G401 (cell line): ENCODE measurements at regions not wholly inside any gene's neighbourhood (a gene's known extent, or its start where the extent isn't known, plus 50 kb on each side); places are given as distances from the start of the nearest gene placed in this dataset.
A peak's percentile ranks its signal among the peaks of the same experiment; 100 is the strongest.
"Not testable (repeated sequence)": the region's sequence is repeated elsewhere in the genome, so short reads cannot be mapped to it uniquely, and the experiment has no call there.

Experiments used
- DNase-seq: peaks from one replicate; pipeline ENCODE4 v3.0.0-alpha.2; 2015; ENCODE audit warnings: low spot score
- in situ Hi-C: cut with HindIII; loops from 2 replicates; pipeline ENCODE4 v1.10.0; 2016; ENCODE audit warnings: low sequenced_read_pairs, mixed read lengths

DNA sequence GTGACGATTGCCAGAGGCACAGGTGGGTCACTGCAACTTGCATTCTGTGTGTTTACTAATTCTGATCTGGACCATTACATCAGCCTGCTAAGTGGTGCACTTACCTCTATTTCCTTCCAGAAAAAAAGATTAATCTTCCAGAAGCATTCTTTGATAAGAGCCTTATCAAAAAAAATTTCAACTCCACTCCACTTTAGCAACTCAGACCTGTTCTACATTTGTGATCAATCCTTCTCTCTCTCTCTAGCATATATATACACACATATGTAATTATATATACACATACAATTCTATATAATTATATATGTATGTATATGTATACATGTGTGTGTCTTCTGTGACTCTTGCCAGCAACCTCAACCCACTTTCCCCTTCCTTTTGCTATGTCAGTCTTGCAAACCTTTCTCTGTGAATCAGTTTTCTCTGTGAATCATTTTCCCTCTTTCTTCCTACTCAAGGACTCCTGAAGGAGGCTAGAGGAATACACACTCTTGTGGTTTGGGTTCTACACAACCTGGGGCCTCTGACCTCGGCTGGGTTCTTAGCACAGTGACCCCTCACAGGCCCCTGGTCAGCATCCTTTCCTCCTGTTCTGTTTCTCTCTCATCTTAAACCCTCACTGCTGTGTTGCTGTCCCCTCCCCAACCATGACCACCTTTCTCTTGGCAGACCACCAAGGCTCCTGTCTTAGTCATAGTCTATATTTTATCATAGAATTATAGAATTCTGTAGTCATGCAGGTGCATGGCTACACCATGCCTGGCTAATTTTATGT lies 130.4 kb upstream of the PELI1 start:
- in situ Hi-C loops, result no loop called here
- no peak for DNase-seq

DNA sequence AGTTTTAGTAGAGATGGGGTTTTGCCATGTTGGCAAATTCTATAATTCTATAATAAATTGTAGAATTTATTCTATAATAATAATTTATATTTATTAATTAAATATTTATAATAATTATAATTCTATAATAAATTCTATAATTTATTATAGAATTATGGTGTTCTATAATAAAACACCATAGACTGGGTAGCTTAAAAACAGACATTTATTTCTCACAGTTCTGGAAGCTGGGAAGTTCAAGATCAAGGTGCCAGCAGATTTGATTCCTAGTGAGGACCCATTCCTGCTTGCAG lies 130.9 kb upstream of the PELI1 start:
- in situ Hi-C loops, result no loop called here
- DNase-seq, result no peak

DNA sequence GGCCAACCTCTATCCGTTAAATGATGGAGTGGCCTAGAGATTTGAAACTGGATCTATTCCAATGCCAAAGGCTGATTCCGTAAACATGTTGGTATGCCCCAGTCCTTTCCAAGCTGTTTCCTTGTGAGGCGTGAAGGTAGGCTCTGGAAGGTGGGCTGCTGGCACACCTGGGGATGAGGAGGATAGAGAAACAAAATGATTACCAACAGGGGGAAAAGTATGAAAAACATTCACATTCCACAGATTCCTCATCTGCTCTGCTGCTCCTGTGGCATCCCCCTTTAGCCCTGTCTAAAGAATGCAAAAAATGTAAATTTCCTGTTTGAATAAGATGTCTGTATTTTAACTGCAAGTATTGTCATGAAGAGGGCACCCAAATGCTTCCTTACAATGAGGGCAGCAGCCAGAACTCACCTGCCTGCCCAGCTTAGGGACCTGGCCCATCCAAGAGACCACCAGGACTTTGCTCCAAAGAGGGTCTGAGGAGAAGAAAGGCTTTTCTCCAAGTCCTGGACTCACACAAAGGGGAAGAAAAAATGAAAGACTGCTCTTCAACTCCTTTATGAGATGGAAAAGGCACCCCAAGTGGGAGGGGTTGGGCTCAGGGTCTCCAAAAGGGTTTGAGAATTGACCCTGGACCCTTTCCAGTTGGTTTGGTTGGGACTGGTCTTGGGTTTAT lies 132.3 kb upstream of the PELI1 start:
- DNase-seq, result no peak
- in situ Hi-C loops, result no loop called here

DNA sequence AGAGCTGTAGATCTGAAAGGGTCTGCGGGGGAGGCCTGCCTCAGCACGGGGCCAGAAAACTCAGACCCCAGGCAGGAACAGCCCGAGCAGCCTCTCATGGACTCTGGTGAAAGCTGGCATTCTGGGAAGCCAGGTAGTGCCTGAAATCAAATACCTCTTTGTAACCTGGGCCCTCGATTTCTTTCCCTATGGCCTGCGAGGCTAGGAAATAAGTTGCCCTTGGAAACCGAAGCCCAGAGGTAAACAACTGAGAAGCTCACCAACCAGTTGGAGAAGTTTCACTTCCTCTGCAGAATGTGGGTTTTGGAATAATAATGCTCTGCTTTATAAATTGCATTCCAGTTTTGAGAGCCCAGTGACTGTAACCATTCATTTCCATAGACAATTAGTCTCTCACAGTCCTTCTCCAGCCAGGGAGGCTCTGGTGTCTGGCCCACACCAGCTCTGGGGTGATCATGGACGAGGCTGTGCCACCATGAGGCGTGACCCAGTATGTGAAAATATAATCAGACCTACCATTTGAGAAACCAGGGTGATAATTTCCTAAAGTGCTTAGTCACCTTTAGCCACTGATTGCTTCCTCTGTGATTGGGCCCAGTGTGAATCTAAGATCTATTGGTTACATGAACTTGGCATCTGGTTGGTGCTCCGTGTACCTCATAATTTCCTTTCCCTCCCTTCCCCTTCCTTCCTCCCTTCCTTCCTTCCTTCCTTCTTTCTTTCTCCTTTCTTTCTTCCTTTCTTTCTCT lies 133.1 kb upstream of the PELI1 start:
- DNase-seq, result no peak
- in situ Hi-C loops, result no loop called here

DNA sequence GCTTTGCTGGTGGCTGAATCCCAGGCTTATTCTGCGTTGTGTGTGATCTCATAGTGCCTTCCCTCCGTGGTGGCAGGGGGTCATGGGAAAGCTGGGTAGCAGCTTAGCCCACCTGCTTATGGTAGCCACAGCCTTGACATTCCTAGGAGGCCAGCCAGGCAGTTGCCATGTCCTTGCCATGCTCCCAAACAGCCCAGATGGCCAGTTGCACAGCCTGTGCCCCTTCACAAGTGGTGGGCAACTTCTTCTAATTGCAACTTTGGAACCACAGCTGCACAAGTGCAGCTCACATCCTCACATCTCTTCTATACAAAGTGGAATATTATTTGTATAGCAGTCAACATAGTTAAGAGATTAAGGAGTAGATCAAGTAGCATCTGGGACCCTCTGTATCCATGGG lies 136.6 kb upstream of the PELI1 start:
- in situ Hi-C loops, result not testable (repeated sequence)

DNA sequence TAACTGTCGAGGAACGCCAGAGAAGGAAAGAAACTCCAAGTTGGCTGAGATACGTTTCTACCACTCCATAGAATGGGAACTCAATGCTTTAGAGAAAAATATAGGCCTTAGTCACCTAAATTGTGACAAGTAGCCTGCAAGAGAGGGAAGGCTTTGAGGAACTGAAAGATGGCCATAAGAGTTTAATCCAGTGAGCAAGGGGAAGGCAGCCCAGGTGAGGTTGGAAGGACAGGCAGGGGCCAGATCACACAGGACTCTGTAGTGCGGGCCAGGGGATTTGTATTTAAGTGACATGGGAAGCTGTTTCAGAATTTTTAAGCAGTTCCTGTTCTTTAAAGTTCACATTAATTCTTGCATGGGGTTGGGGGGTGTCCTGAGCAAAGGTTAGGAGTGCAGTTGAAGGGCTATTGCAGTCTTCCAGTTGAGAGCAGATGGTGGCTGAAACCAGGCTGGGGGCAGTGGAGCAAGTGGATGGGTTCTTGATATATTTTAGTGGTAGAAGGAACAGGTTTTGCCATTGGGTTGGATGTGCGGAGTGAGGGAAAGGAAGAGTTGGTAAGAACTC lies 138.9 kb upstream of the PELI1 start:
- in situ Hi-C loops, result no loop called here
- no peak for DNase-seq

More for the DNA sequence above, 136.6 kb upstream of the PELI1 start:
- DNase-seq, result not testable (repeated sequence)

DNA sequence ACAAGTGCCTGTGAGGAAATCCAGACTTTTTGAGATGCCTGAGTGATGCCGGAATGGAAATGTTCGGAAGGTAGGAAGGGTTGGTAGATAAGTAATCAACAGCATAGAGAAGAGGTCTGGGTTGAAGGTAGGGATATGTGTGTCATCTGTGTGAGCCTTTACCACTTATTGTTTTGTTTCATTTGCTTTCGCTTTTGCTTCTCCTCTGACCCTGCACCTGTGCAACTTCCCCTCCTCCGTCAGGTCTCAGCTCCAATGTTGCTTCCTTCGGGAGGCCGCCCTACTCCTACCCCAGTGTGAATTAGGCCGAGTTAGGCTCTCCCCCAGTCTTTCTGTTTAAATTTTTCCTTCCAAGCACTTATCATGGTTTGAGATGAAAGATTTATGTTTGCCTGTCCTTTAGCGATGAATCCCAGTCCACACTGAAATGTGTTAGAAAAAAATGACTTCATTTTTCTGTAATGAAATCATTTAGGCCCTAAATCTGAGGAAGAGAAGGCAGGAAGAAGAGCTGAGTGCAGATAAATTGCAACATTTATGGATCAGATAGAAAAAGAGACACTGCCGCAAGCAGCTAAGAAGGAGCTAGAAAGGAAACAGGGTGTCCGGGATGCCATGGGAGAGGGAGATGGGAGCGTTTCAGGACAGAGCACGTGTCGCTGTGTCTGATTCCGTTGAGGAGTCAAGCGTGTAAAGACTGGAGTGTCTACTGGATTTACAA lies 139.6 kb upstream of the PELI1 start:
- DNase-seq, result no peak
- in situ Hi-C loops, result no loop called here

DNA sequence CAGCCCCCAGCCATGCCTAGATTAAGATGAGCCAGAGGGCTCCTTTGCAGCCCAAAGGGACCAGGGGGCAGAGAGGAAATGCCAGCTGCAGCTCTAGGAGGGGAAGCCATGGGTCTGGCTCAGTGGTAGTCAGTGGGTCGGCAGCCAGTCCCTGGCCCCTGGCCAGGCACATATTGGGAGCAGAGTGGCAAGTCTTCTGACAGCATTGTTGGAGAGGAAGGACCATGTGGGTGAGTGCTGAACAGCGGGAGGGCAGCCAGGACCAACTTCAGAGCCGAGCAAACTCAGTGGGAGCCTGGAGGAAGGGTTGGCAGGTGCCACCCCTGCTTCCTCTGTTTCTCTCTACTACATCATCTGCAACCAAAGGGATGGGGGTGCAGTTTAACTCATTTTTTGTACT lies 140.5 kb upstream of the PELI1 start:
- in situ Hi-C loops, result no loop called here
- DNase-seq, result peak; percentile 59

DNA sequence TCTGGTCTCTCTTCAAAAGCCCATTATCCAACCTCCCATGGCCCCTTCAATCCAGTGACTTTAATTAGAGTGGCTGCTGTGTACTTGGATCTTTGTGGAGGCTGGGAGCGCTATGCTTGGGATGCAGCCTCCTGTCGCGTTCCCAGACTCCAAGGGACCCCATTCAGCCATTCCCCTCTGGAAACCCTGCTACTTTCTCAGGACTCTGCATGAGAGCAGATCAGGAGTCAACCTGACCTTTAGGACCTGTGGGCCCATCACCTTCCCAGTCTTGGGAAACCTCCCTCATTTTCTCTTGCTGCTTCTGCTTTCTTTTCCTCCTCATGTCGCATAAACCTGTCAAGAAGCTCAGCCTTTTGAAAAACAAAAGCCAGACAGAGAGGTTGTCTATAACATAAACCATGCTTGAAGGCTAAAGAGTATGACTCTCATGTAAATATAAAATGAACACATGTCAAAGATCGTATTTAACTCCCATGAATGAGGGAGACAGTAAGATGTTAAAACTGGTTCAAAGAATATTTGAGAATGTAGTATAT lies 143.1 kb upstream of the PELI1 start:
- DNase-seq, result no peak
- in situ Hi-C loops, result no loop called here

DNA sequence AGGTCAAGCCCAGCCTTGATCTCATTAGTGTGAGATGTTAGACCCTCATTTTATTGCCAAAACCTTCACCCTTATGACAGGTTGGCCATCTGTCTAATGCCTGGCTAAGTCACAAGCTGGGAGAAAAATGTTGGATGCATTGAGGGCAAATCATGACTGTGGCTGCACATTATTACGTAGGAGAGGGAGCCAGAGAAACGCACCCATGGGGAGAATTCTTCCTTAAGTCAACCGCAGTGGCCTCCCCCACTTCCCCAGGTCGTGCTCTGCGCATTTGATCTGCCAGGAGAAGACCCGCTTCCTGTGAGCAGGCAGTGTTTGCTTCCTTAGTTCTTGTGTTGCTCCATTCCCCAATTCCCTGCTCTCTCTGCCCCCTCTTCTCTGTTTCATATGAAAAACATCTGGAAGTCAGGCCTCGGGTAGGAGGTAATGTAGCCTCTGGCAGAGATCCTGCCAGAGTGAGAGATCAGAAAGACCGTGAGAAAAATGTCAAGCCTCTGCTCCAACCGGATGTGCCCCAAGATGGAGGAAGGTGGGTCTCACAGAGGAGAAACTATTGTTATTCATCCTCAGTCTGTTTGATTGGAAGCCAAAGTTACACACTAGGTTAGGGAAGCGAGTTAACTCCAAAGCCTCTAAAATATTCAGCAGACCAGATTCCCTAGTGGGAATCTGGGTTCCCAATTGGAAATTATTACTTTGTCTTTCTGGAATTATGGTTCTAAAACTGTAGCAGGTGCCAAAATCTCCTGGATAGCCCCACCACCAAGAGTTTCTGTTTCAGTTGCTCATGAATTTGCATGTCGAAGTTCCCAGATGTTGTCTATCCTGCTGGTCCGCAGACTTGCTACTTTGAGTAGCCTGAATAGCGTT lies 144.3 kb upstream of the PELI1 start:
- in situ Hi-C loops, result no loop called here
- no peak for DNase-seq

DNA sequence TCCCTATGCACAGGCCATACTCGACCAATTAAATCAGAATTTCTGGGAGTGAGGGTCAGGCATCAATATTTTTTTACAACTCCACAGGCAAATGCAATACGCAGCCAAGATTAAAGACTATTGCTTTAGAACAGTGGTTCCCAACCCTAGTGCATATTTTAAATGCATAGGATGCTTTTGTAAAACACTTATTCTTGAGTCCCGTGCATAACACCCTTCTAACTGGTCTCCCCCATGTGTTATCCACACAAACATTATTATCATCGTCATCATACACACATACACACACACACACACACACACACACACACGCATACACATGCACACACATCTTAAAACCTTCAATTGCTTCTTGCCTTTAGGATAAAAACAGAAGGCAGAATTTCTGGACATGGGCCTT lies 145.0 kb upstream of the PELI1 start:
- in situ Hi-C loops, result no loop called here
- DNase-seq, result no peak

DNA sequence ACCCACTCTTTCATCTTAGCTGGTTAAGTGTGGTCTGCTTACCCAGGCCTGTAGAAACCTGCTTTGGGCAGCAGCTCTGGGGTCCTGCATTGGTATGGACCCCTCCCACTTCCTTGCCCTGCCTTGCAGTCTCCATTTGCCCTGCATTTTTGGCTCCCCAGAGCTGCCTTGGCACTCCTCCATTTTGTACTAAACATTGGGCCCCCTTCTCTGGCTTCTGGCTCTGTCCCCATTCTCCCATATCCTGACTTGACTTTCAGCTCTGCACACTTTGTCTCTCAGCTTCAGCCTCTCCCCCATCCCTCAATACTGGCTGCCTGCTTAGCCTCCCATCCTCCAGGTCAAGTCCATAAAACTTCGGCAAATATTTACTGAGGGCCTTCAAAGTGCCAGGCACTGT lies 145.5 kb upstream of the PELI1 start:
- in situ Hi-C loops, result no loop called here
- DNase-seq, result no peak

DNA sequence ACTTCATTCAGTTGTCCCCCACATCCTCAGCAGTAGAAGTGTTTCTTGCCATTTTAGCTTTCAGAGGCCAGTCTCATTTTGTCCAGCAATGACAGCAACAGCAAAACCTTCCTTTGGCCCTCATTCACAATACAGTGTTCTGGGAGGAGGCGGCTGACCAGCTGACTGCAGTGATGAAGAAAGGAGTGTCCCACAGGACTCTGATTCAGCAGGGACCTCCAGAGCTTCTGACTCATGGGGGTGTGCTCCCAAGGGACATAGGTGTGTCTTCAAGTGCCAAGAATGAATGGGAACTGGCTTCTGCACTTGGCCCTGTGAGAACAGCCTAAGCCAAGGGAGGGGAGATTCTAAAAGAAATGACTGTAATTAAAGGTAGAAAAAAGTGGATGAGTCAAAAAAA lies 147.0 kb upstream of the PELI1 start:
- DNase-seq, result no peak
- in situ Hi-C loops, result no loop called here

DNA sequence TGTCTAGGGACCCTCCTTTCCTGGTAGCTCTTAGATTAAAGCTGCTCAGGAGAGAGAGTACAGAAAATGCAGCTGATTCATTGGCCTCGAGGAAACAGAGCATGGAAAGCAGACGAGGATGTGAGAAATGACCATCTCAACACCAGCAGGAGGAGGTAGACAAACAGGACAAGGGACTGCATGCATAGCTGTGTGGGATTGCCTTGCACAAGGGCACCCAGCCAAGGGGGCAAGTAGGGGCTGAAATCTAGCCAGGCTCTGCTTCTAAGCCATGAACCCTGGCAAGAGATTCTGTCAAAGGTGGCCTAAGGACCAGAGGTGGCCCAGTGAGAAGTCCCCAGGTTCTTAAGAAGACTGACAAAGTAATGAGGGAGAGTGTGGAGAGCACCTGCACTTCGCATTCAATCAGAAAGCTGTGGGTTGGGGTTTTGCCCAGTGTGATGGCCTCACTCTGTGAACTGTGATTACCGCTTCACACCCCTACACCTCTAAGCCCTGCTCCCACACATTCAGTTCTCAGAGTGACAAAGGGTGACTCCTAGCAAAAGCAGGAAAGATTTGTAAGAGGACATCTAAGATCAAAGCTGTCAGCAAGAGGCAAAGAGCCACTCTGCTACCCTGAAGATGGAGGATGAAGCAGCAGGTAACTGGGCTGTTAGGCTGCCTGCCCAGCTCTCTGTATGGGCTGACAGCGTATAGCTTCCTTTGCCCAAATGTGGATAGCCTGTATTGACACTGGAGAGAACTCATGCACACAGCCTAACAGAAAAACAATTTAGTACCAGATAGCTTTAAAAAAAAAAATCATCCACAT lies 151.3 kb upstream of the PELI1 start:
- DNase-seq, result no peak
- in situ Hi-C loops, result no loop called here

DNA sequence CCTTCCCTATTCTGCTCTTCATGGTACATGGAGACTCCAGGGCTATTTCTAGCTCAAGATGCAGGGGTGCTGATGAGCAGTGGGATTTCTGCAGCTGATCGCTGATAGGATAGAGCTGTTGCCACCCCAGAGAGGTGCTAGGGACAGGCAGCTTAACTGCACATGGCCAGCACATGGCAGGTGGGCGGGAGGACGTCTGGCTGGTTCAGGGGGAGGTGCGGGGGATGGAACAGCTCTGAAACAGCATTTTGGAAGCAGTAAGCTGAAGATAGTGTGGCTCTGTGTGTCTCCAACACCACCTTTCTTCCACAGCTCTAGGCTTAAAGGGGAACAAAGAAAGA lies 151.9 kb upstream of the PELI1 start:
- DNase-seq, result peak; percentile 54
- in situ Hi-C loops, result no loop called here

DNA sequence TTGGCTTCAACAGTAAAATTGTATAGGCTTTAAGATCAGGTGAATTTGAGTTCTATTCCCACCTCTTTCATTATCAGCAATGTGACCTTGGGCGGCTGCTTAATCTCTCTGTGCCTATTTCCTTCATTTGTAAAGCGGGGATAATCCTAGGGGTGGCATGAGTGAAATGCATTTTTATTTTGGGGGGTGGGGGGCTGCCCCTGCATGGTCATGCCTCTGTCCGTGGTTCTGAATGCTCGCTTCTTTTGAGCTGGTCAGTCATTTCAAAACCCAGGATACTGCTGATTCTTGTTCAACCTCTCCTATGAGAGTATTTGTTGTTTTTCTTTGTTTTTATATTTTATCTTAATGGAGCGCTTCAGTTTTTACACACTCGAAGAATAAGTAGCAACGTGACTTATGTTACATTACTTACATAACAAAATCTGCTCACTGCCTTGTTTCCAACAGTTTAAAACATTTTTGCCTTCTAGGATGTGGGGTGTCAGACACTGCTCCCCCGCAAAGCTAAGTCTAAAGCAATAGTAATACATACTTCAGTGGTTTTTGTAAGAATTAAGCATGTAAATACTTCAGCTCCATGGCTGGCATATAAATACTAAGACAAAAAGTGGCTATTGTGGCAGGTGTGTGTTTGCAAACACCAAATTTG lies 152.6 kb upstream of the PELI1 start:
- in situ Hi-C loops, result no loop called here
- DNase-seq, result no peak

DNA sequence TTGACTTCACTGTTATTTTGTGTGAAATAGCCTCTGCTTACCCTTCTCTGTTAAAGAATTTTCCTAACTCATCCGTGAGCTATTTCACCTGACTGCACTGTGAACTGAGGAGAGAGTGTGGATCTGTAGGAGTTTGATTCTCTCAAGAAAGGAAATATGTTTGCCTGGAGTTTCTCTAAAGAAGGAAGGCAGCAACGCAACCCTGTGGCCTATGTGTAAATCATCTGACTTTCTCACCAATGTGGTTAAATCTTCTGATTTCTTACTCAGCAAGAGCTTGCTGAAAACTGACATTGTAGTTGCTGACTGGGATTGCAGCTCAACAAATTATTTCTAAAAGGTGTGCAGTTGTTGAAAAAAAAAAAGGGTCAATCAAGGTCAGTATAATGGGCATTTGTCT lies 153.9 kb upstream of the PELI1 start:
- in situ Hi-C loops, result no loop called here
- no peak for DNase-seq
